Lower leg skin (tissue), 3 donors: ENCODE measurements at regions not wholly inside any gene's neighbourhood (a gene's known extent, or its start where the extent isn't known, plus 50 kb on each side); places are given as distances from the start of the nearest gene placed in this dataset.

Experiments
- POLR2A ChIP-seq, 2 donors: fragments of 450-650 bp; IDR thresholded peaks; one replicate each; pipeline ENCODE4 v1.6.1; 2016 to 2017; ENCODE audit warnings: antibody characterized with exemption in 2 of 2, mild to moderate bottlenecking in 1 of 2, moderate library complexity in 1 of 2
- TF ChIP-seq, protein P1 (sequence below), 3 donors: fragments of 450-650 bp; IDR thresholded peaks; one replicate each; pipeline ENCODE4 v1.5.1; 2016; ENCODE audit warnings: antibody characterized with exemption in 3 of 3, mild to moderate bottlenecking in 3 of 3, moderate library complexity in 2 of 3

DNA sequence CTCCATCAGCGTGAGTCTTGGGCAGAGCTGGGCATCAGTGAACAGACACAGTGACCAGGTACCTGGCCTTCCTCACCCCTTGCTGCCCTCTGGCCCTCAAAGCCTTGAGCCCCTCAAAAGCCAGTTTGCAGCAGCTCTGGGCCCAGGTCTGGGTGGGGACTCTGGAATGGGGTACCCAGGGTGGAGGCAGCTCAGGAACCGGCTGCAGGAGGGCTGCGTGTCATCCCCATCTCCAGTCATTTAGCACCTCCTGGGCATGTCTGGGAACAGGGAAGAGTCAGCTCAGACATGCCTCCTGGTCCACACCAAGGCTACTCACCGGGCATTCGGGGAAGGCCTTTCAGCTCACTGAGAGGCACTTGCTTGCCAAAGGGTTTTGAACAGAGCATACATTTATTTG, 503.3 kb downstream of the TCERG1L start:
- TF ChIP-seq, protein P1, sequence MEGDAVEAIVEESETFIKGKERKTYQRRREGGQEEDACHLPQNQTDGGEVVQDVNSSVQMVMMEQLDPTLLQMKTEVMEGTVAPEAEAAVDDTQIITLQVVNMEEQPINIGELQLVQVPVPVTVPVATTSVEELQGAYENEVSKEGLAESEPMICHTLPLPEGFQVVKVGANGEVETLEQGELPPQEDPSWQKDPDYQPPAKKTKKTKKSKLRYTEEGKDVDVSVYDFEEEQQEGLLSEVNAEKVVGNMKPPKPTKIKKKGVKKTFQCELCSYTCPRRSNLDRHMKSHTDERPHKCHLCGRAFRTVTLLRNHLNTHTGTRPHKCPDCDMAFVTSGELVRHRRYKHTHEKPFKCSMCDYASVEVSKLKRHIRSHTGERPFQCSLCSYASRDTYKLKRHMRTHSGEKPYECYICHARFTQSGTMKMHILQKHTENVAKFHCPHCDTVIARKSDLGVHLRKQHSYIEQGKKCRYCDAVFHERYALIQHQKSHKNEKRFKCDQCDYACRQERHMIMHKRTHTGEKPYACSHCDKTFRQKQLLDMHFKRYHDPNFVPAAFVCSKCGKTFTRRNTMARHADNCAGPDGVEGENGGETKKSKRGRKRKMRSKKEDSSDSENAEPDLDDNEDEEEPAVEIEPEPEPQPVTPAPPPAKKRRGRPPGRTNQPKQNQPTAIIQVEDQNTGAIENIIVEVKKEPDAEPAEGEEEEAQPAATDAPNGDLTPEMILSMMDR (IDR thresholded peaks at IDR 0.05), result no peak
- no peak for TF ChIP-seq POLR2A (IDR thresholded peaks at IDR 0.05)
